Smooth muscle cell (in vitro differentiated cells): ENCODE measurements at regions not wholly inside any gene's neighbourhood (a gene's known extent, or its start where the extent isn't known, plus 50 kb on each side); places are given as distances from the start of the nearest gene placed in this dataset.

ENCODE experiments used
- DNase-seq: peaks from one replicate; lab custom pipeline; 2025; ENCODE audit not compliant: unreplicated experiment; lab: John Stamatoyannopoulos, UW
- H2AFZ ChIP-seq: fragments of 200-600 bp; sonication (generic); 2 replicates; pipeline ENCODE4 v1.6.0; 2016; ENCODE audit warnings: antibody characterized with exemption, low read depth, mild to moderate bottlenecking
- H3F3A ChIP-seq: fragments of 200-600 bp; sonication (generic); 2 replicates; pipeline ENCODE4 v1.6.0; 2017; ENCODE audit warnings: antibody characterized with exemption, low read depth
- H3K27ac ChIP-seq: fragments of 200-600 bp; sonication (generic); 2 replicates; pipeline ENCODE4 v1.5.1; 2016; ENCODE audit warnings: low read depth, mild to moderate bottlenecking
- H3K27me3 ChIP-seq: fragments of 200-600 bp; sonication (generic); 2 replicates; pipeline ENCODE4 v1.6.1; 2016; ENCODE audit warnings: low read depth, mild to moderate bottlenecking
- H3K36me3 ChIP-seq: fragments of 200-600 bp; sonication (generic); 2 replicates; pipeline ENCODE4 v1.5.1; 2016; ENCODE audit warnings: low read depth
- H3K4me1 ChIP-seq: fragments of 200-600 bp; sonication (generic); 2 replicates; pipeline ENCODE4 v1.5.1; 2016; ENCODE audit warnings: low read depth
- H3K4me2 ChIP-seq: fragments of 200-600 bp; sonication (generic); 2 replicates; pipeline ENCODE4 v1.6.0; 2016; ENCODE audit warnings: mild to moderate bottlenecking
- H3K4me3 ChIP-seq: fragments of 200-600 bp; sonication (generic); 2 replicates; pipeline ENCODE4 v1.5.1; 2016; ENCODE audit warnings: mild to moderate bottlenecking
- H3K79me2 ChIP-seq: fragments of 200-600 bp; sonication (generic); 2 replicates; pipeline ENCODE4 v1.6.0; 2016; ENCODE audit warnings: low read depth, mild to moderate bottlenecking
- H3K9ac ChIP-seq: fragments of 200-600 bp; sonication (generic); 2 replicates; pipeline ENCODE4 v1.6.0; 2016; ENCODE audit warnings: low read depth
- H3K9me3 ChIP-seq: fragments of 200-600 bp; sonication (generic); replicated peaks from 2 replicates; pipeline ENCODE4 v1.5.1; 2016; ENCODE audit warnings: low read depth
- H4K20me1 ChIP-seq: fragments of 200-600 bp; sonication (generic); 2 replicates; pipeline ENCODE4 v1.6.0; 2016; ENCODE audit warnings: low read depth
- CTCF ChIP-seq: fragments of 200-600 bp; sonication (generic); IDR thresholded peaks from 2 replicates; pipeline ENCODE4 v1.5.1; 2017; ENCODE audit warnings: borderline replicate concordance, mild to moderate bottlenecking, antibody characterized with exemption; ENCODE audit not compliant: insufficient read depth, poor library complexity, severe bottlenecking
- WGBS: methylation state at CpG from one replicate; pipeline ENCODE4 v1.1.7; 2016; ENCODE audit warnings: low lambda C conversion rate; 5-methylcytosine and 5-hydroxymethylcytosine counted together

GRCh38 chr13:87322386-87322785 lies 348.8 kb upstream of the SLITRK5 start:
- TF ChIP-seq CTCF, result no peak
- H3K4me1 ChIP-seq, result no peaks in the 10 kb centered on the region
- H3F3A ChIP-seq, result no peaks in the 10 kb centered on the region
- 72% methylated on average over 3 of the region's 3 CpGs for WGBS
- DNase-seq, result no peak
- H4K20me1 ChIP-seq, result no peaks in the 10 kb centered on the region
- H3K36me3 ChIP-seq, result no peaks in the 10 kb centered on the region
- H3K4me2 ChIP-seq, result no peak overlapping the region
- H2AFZ ChIP-seq, result no peak overlapping the region
- H3K79me2 ChIP-seq, result no peaks in the 10 kb centered on the region
- H3K9me3 ChIP-seq, result no peaks in the 10 kb centered on the region
- no peak overlapping the region for H3K9ac ChIP-seq
- no peak overlapping the region for H3K4me3 ChIP-seq
- H3K27me3 ChIP-seq, result no peaks in the 10 kb centered on the region
- no peak overlapping the region for H3K27ac ChIP-seq

- Histone ChIP-seq H3K4me3 (no peak overlapping the region), H3K4me2 (no peak overlapping the region), H3K9ac (no peak overlapping the region), H3F3A (no peaks in the 10 kb centered on the region), H3K4me1 (no peaks in the 10 kb centered on the region), H3K79me2 (no peaks in the 10 kb centered on the region), H2AFZ (no peak overlapping the region), H3K27me3 (no peaks in the 10 kb centered on the region), H4K20me1 (no peaks in the 10 kb centered on the region), H3K27ac (no peak overlapping the region), H3K36me3 (no peaks in the 10 kb centered on the region), H3K9me3 (no peaks in the 10 kb centered on the region)
- no peak for TF ChIP-seq CTCF
- 85% methylated on average over 3 of the region's 3 CpGs for WGBS
- no peak for DNase-seq
Measured at GRCh38 chr13:87324558-87324957, 346.6 kb upstream of the SLITRK5 start.

- Histone ChIP-seq H3F3A (no peaks in the 10 kb centered on the region), H3K9ac (no peak overlapping the region), H3K36me3 (no peaks in the 10 kb centered on the region), H3K27ac (peak overlapping the region; percentile 70), H3K79me2 (no peaks in the 10 kb centered on the region), H2AFZ (no peak overlapping the region), H3K9me3 (no peaks in the 10 kb centered on the region), H3K4me2 (no peak overlapping the region), H3K4me3 (no peak overlapping the region), H3K4me1 (no peaks in the 10 kb centered on the region), H3K27me3 (no peaks in the 10 kb centered on the region), H4K20me1 (no peaks in the 10 kb centered on the region)
- TF ChIP-seq CTCF, result no peak
- 55% methylated on average over 3 of the region's 3 CpGs for WGBS
- DNase-seq, result no peak
Measured at GRCh38 chr13:87331178-87331577, 340.0 kb upstream of the SLITRK5 start.

- H3K4me2 ChIP-seq, result no peak overlapping the region
- H4K20me1 ChIP-seq, result no peaks in the 10 kb centered on the region
- H3F3A ChIP-seq, result no peaks in the 10 kb centered on the region
- no peak for TF ChIP-seq CTCF
- 91% methylated on average over 5 of the region's 5 CpGs for WGBS
- no peaks in the 10 kb centered on the region for H3K79me2 ChIP-seq
- H3K36me3 ChIP-seq, result no peaks in the 10 kb centered on the region
- H3K4me1 ChIP-seq, result no peaks in the 10 kb centered on the region
- no peak for DNase-seq
- H3K27me3 ChIP-seq, result no peaks in the 10 kb centered on the region
- H3K4me3 ChIP-seq, result no peak overlapping the region
- no peaks in the 10 kb centered on the region for H3K9me3 ChIP-seq
- H3K27ac ChIP-seq, result no peak overlapping the region
- no peak overlapping the region for H3K9ac ChIP-seq
- no peak overlapping the region for H2AFZ ChIP-seq
Measured at GRCh38 chr13:87333599-87333998, 337.6 kb upstream of the SLITRK5 start.
